Activated CD4-positive, alpha-beta T cell treated with anti-CD3 and anti-CD28 coated beads, Interleukin-2, amount 50 U/mL, for 1 hour (primary cell): ENCODE measurements at regions not wholly inside any gene's neighbourhood (a gene's known extent, or its start where the extent isn't known, plus 50 kb on each side); places are given as distances from the start of the nearest gene placed in this dataset.
"Not testable (repeated sequence)": the region's sequence is repeated elsewhere in the genome, so short reads cannot be mapped to it uniquely, and the experiment has no call there.

Experiments
- DNase-seq: peaks from one replicate; pipeline ENCODE4 v3.0.0-alpha.2; 2020

DNA sequence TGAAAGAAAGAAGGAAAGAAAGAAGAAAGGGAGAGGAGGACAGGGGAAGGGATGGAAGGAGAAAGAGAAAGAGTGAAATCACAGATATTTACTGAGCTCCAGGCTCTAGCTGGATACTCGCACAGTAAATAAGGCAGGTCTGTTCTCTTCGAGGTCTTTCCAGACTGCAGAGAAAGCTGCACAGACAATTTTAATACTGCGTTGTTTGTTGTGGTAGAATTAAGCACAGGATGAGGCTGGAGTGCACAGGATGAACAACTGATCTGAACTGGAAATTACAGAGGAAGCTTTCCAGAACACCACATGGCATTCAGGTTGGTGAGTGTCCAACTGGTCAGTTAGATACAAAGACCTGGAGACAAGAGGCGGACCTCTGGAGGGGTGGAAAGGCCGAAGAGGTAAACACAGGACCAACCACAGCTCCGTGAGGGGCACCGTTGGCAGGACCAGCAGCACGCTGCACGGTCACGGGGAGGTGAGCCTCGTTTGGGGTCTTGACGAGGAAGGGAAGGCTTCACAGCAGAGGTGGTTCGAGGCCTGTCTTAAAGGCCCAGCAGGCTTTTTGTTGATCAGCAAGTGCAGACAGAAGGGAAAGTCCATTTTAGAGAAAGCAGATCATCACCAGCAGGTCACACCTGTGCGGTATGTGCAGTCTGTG is 121.7 kb downstream of the ATP6V0E2 start:
- not testable (repeated sequence) for DNase-seq

DNA sequence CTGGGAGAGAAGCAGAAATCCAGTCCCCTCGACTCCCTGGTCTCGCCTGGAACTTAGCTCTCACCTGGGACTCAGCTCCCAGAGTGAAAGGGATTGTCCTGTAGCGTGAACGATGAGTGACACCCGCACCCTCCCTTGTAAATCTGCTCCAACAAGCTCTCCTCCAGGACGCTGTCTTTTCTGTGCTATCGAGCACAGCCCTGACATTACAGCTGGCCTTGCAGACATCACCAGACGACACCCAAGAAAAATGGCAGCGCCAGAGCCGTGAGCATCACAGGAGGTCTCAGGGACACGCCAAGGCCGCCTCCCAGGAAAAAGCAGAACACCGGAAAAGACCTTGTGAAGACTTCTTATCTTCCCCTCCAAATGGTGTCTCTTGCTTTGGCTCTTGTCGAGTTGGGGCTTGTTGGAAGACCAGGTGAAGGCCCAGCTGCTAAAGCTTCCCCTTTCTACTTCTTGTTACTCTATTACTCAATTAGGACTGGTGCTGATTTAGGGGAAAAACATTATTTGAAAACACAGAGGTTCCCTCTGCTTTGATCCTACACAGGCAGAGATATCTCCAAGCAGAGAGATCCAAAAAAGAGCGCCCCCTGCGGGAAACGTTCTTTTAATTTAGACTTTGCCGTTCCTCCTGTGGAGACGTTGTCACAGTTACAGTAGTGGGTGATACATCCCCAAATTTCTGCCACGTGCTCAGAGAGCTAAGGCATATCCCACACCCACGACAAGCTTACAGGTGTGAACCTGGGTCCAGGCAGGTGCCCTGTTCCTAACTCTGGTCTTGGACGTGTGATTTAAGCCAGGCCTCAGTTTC is 127.2 kb downstream of the ATP6V0E2 start:
- DNase-seq: peak; percentile 2

DNA sequence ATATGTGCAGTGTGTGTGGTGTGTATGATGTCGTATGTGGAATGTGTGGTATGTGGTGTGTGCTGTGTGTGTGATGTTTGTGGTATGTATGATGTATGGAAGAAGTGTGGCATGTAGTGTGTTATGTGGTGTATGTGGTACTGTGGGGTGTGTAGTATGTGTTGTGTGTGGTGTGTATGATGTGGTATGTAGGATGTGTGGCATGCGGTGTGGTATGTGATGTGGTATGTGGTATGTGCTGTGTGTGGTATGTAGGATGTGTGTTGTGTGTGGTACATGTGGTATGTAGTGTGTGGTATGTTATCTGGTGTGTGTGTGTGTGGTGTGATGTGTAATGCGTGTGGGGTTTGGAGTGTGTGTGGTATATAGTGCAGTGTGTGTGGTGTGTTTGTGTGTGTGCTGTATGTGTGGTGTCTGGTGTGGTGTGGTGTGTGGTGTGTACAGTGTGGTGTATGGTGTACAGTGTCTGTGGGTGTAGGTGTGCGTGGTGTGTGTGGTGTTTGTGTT is 129.6 kb downstream of the ATP6V0E2 start:
- DNase-seq: no peak

DNA sequence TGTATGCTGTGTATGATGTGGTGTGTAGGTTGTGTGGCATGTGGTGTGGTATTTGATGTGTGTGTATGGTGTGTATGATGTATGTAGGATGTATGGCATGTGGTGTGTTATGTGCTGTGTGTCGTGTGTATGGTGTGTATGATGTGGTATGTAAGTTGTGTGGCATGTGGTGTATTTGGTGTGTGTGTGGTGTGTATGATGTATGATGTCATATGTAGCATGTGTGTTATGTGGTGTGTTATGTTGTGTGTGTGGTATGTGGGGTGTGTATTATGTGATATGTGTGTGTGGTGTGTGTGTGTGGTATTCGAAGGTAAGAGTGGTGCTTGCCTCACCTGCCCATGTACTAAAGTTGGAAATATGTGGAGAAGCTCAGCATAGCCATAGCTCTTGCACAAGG is 130.2 kb downstream of the ATP6V0E2 start:
- DNase-seq: not testable (repeated sequence)

DNA sequence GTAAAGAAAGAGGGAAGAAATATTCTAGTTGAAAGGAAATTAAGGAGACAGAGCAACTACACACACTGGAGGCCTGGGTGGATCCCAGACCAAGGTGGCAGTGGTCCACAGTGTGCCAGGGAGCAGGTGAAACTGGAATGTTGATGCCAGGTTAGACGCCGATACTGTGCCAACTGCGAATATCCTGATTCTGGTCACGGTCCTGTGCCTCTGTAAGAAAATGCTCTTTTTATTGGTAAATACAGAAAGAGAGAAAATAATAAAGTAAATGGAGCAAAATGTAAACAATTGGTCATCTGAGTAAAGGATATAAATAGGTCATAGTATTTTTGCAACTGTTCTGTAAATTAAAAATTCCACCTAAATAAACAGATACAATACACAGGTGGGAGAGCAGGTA is 131.1 kb downstream of the ATP6V0E2 start:
- DNase-seq: not testable (repeated sequence)

DNA sequence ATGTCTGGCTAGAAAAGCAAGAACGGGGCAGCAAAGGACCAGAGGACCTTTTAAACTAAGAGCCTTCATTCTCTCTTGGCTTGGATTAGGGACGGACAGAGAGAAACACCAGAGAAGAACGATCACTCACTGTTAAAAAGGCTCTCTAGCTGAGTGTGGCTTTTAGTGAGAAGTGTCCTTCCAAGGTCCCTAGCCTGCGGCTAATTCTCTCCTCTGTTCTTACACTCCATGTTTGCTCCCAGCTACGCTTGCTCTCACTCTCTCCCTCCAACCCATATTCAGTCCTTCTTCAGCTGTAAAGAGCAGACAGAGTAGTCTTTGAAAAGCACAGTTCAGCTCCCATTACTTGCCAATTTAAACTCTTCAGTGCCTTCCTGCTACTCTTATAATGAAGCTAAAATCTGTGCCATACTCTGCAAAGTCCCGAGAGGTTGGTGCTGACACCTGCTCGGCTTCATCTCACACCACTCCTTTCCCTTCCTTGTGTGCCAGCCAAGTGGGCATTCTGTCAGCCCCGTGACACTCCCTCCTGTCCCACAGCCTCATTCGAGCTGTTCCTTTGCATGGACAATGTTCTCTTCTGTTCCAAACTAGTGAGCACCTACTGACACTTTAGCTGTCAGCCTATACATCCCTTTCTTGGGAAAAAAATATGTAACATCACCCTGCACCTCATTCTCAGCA is 136.0 kb downstream of the ATP6V0E2 start:
- DNase-seq: not testable (repeated sequence)

DNA sequence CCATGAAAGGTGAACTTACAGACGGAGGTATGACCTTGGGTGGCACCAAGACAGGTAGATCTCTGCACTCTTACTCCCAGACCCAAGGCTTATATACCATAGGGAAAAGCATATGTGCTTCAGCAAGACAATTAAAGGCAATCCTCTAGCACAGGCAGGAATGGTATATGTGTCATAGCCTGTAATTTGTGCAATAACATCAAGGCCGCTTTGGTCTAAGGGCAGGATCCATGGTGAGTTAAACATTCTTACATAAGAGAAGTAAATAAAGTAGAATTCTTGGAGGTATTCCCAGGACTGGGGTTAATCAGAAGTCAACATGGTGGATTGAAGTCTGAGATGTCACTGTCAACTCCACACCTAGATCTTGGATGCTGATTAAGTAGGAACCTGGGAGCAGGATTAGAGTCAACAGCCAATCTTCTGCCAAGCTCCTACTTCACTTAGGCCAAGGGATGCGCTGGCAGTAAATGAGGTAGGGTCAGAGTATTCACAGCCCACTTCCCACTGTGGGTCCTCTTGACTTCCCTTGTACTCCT is 143.0 kb downstream of the ATP6V0E2 start:
- not testable (repeated sequence) for DNase-seq

DNA sequence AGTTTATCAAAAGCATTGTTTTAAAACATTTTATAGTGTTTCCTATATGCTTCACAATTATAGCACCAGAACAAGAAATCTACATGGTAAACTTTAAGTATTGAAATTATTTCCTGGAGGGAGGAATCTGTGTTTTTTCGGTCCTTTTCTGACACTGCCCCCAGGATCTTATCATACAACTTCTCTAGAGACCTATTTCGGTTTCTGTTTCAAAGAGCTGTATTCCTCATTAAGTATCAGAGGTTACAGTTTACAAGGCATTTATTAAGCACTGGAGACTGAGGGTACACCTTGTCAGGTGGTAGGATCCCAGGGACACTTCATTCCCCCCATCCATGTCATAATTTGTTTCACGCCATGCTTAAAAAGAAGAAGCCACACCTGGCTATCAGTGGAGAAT is 146.4 kb downstream of the ATP6V0E2 start:
- not testable (repeated sequence) for DNase-seq

DNA sequence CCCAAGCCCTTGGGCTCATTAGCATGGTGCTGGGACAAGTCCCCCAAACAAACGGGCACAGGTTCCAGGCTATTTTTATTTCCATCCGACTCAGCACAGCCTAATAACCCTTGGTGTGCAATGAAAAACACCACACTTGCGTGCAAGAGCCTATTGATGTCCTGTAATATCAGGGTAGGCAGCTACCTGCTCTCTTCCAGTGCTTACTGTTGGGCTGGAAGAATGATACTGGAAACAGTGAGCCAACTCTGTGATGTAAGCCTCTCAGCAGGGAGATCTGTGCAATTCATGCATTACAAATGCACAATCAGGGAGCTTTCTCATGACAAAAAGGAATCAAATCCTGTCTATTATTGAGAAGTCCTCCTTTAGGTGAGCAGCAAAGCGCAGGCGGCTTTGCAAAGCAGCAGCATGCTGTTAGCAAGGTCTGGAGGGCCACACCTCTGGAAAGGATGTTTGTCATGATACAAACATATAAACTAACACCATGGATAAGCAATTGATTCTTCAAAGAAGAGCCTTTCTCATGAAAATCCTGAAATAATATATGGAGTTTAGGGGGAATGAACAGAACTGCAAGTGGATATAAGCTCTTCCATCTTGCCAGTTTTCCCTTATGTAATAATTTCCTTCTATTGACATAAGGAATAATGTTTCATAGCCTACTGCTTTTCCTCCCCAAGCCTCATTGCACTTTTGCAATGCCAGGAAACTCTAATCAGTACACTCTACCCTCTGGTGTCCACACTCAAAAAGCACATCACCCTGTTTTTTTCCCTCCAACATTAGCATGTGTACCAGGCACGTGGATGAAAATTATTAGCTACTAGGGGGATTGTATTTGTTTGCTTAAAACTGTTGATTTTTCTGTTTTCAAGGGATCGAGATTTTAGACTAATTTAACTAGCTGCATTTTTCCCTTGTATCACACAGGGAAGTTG is 151.1 kb downstream of the ATP6V0E2 start:
- DNase-seq: not testable (repeated sequence)

DNA sequence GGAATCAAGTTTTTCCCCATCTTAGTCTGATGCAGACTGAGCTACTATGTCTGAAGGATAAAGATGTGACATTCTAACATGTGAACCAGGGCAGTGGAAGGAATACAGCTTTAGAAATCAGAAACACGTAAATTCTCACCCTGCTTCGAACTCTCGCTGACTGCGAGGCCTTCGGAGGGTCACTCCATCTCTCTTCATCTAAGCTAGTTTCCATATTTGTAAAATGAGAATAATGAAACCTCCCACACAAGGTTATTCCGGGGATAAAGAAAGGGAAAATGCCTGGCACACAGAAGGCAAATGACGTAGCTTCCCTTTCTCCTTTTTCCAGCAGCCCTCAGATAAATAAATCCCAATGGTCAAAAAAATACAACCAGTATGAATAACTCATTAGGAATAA is 152.0 kb downstream of the ATP6V0E2 start:
- DNase-seq: not testable (repeated sequence)

DNA sequence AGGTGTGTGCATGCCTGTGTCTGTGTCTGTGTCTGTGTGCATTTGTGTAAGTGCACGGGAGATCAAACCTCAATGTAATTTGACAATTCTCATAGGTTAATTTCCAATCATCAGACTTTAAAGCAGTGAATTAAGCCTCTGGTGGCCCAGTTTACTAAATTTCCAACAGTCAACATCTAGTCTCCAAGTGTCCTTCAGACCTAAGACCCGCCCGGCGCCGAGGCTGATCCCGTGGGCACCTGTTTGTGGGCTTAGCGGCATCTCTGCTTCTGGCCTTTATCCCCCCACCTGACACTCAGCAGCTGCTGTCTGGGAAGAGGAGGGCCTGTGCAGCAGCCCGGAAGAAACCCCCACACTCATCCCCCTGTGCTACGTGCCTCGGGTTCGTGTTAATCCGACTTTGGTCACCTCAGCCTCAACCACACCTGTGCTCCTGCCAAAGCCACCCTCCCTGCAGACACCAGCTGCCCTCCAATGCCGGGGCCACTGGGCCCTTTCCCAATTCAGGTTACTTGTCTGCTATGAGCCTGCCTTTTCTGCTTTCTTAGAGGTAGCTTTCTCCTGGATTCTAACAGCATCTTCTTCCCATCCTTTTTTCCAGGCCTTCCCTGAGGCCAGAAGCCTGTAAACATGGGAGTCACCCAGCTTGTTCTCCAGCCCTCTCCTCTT is 154.7 kb downstream of the ATP6V0E2 start:
- not testable (repeated sequence) for DNase-seq

DNA sequence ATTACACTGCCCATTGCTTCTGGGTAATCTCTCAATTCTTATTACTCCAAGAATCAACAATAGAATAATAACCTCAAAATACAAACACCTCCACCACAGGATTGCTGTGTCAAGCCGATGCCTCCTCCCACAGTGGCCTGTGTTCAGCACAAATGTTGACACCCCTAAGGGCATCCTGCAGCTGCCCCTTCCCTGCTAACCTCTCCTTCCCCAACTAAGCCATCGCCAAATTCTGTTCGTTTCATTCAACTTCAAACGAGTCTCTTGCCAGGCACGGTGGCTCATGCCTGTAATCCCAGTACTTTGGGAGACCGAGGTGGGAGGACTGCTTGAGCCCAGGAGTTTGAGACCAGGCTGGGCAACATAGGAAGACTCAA is 155.2 kb downstream of the ATP6V0E2 start:
- not testable (repeated sequence) for DNase-seq

DNA sequence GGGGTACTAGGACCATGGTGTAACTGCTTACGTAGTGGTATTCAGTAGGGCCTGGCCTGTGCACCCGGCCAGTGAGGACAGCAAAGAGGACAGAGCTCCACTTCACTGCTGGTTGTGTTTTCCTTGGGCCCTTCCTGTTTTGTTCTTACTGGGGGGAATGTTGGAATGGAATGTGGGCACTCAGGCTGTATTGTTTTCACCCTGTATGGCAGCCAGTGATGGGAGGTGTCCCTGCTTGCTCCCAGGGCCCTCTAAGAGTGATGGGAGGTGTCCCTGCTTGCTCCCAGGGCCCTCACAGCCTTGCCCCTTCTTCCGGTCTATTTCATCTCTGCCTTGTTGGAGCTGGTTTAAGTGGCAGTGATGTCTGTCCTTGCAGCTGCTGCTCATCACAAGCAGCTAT is 158.0 kb downstream of the ATP6V0E2 start:
- DNase-seq: not testable (repeated sequence)

DNA sequence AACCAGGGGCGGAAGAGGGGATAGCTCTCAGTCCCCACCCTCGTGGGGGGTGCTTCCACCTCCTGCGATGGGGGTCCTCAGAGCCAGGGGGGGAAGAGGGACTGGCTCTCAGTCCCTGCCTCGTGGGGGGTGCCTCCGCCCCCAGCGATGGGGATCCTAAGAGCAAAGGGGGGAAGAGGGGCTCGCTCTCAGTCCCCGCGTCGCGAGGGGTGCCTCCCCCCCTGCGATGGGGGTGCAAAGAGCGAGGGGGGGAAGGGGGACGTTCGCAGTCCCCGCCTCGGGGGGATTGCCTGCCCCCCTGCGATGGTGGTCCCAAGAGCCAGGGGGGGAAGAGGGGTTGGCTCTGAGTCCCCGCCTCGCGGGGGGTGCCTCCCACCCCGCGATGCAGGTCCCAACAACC is 159.9 kb downstream of the ATP6V0E2 start:
- not testable (repeated sequence) for DNase-seq

DNA sequence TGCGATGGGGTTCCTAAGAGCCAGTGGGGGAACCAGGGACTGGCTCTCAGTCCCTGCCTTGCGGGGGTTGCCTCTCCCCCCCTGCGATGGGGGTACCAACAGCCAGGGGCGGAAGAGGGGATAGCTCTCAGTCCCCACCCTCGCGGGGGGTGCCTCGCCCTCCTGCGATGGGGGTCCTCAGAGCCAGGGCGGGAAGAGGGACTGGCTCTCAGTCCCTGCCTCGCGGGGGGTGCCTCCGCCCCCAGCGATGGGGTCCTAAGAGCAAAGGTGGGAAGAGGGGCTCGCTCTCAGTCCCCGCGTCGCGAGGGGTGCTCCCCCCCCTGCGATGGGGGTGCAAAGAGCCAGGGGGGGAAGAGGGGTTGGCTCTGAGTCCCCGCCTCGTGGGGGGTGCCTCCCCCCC is 162.0 kb downstream of the ATP6V0E2 start:
- not testable (repeated sequence) for DNase-seq

DNA sequence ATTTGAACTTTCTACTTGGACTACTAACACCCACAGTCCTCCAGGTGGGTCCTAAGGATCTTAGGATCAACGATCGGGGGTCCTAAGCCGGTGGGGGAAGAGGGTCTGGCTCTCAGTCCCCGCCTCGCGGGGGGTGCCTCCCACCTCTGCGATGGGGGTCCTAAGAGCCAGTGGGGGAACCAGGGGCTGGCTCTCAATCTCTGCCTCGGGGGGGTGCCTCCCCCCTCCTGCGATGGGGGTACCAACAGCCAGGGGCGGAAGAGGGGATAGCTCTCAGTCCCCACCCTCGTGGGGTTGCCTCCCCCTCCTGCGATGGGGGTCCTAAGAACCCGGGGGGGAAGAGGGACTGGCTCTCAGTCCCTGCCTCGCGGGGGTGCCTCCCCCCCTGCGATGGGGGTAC is 165.3 kb downstream of the ATP6V0E2 start:
- not testable (repeated sequence) for DNase-seq

DNA sequence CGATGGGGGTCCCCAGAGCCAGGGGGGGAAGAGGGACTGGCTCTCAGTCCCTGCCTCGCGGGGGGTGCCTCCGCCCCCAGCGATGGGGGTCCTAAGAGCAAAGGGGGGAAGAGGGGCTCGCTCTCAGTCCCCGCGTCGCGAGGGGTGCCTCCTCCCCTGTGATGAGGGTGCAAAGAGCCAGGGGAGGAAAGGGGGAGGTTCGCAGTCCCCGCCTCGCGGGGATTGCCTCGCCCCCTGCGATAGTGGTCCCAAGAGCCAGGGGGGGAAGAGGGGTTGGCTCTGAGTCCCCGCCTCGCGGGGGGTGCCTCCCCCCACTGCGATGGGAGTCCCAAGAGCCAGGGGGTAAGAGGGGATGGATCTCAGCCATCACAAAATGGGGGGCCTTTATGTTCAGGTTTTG is 168.5 kb downstream of the ATP6V0E2 start:
- not testable (repeated sequence) for DNase-seq

DNA sequence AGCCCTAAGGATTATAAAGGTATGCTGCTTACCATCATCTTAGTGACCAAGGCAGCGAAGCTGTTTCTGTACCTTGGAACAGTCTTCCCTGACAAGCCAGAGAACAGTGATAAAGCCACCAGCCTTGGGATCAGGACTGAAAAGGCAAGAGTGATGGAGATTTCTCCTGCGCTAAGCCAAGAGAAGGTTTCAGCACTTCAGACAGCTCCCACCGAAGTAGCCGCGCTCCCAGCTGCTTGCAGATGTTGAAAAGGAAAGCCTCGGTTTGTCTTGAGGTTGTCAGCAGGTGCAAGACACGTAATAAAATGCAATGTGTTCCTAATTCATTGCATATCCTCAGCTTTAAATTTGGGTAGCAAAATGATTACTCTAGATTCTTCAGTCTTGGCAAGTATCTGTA is 171.0 kb downstream of the ATP6V0E2 start:
- DNase-seq: peak; percentile 13

DNA sequence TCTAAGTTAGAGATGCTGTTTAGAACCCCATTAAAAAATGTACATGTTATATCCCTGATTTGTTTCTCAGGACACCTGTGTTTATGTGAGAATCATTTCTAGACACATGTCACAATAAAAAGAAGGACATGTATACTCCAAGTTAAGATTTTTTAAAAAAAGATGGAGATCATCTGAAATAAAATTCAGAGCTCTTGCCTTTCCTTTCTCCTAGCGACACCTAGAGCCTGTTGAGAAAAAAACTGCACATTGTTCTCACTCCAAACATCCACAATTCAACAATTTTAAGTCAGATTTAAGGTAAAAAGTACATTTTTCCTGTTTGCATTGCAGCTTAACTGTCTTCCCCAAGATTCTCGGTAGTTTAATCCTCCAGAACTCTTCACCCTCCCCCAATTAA is 171.8 kb downstream of the ATP6V0E2 start:
- not testable (repeated sequence) for DNase-seq

DNA sequence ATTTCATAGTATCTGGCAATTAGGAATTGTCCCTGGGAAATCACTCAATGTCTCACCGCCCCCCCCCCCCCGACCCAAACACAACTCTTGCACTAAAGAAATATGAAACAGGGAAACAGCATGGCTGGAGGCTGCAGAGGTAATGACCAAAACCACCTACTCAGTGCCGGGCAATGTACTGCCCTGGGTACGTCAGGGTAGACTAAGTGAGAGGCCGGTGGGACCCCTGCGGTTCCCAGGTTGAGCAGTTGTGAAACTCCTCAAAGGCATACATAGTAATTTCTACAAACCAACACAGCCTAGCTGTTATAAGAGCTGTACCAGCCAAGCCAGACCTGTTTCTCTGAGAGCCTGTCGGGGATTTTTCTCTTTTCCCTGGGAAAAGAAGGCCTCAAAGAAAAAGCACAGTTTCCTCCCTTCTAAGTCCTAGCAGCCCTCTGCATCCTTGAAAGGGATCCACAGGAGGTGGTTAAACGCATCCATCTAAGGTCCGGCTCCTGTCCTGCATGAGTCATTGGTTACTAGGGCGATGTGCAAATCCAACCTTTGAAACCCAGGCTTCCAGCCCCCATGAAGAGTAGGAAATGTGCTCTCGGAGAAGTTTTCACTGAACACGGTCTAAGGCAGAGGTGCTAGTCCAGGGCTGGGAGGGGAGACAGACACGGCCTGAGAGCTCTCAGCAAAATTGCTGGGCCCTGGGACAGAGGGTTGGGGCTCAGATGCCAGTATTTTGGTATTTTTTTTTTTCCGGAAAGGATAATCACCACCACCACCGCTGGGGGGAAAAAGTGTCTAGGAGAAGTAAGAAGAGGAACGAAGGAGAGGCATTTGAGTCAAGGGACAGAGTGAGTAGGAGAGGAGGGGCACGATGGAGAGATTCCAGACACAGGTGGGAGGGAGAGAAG is 172.8 kb downstream of the ATP6V0E2 start:
- not testable (repeated sequence) for DNase-seq
